K562 (cell line): ENCODE measurements at regions not wholly inside any gene's neighbourhood (a gene's known extent, or its start where the extent isn't known, plus 50 kb on each side); places are given as distances from the start of the nearest gene placed in this dataset.

Experiments used
- ATAC-seq: fragments of 200-7000 bp; cut with Tn5 transposase; 3 replicates; pipeline ENCODE4 v1.9.1; 2020; ENCODE audit warnings: moderate library complexity
- BruUV-seq: library from RNA; stranded (reverse); fragments of 400-500 nt; replicated peaks from 2 replicates; lab custom pipeline; 2021; lab: Mats Ljungman, UMichigan
- CTCF ChIA-PET: fragments of 300-600 bp; formaldehyde crosslinking; extraction: SDS; loops from one replicate; lab custom pipeline; 2021; ENCODE audit warnings: low intra/inter-chr PET ratio; lab: Yijun Ruan, JAX
- POLR2A ChIA-PET: fragments of 300-600, 350-650 bp; sonication (Branson Sonifier 250); formaldehyde crosslinking; extraction: SDS; loops from one replicate; lab custom pipeline; 2021; ENCODE audit warnings: antibody characterized with exemption, inconsistent platforms; lab: Yijun Ruan, JAX
- DNase-seq, 4 experiments: peaks; one replicate each; pipeline versions ENCODE4 v3.0.0 to v3.0.0-alpha.2; 2011 to 2018; ENCODE audit warnings: low spot score in 3 of 4, mixed read lengths in 3 of 4; ENCODE audit errors: extremely low read depth in 1 of 4
- FAIRE-seq: peaks from 2 replicates; lab custom pipeline; 2011; peaks lifted over from hg19 to GRCh38; lab: Jason Lieb, UNC
- H2AFZ ChIP-seq: 2 replicates; pipeline ENCODE4 v1.6.0; 2011; ENCODE audit warnings: low read depth, low read length, control low read depth, inconsistent platforms
- H3K27ac ChIP-seq: fragments of 200-600 bp; 3 replicates; pipeline ENCODE4 v1.8.0; 2011; ENCODE audit warnings: low read depth, mild to moderate bottlenecking, control low read depth, inconsistent platforms, low read length, moderate library complexity, mixed read lengths; ENCODE audit errors: extremely low read depth
- H3K27me3 ChIP-seq, 2 experiments: fragments of 300-600 bp in 1 of 2; 2 replicates in 1 of 2; 3 replicates in 1 of 2; pipeline versions ENCODE4 v1.6.0 to v1.8.0; 2011; ENCODE audit warnings: inconsistent platforms in 2 of 2, low read length in 2 of 2, mild to moderate bottlenecking in 1 of 2, mixed read lengths in 1 of 2, moderate library complexity in 1 of 2; ENCODE audit not compliant: control insufficient read depth in 2 of 2, insufficient read depth in 2 of 2
- H3K36me3 ChIP-seq: fragments of 300-600 bp; 3 replicates; pipeline ENCODE4 v1.8.0; 2011; ENCODE audit warnings: mild to moderate bottlenecking, low read length, inconsistent platforms; ENCODE audit not compliant: control insufficient read depth, insufficient read depth
- H3K4me1 ChIP-seq, 2 experiments: fragments of 200-600 bp in 1 of 2; replicated peaks in 1 of 2; 2 replicates in 1 of 2; 3 replicates in 1 of 2; pipeline versions ENCODE4 v1.5.1 to v1.8.0; 2011; ENCODE audit warnings: inconsistent platforms in 2 of 2, low read length in 2 of 2, mild to moderate bottlenecking in 1 of 2, mixed read lengths in 1 of 2, moderate library complexity in 1 of 2; ENCODE audit not compliant: control insufficient read depth in 2 of 2, insufficient read depth in 2 of 2
- H3K4me2 ChIP-seq: 2 replicates; pipeline ENCODE4 v1.6.1; 2011; ENCODE audit warnings: low read length, control low read depth, inconsistent platforms, mixed read lengths; ENCODE audit not compliant: insufficient read depth
- H3K4me3 ChIP-seq: fragments of 200-600 bp; sonication (generic), shearing (Covaris generic); 2 replicates; pipeline ENCODE4 v1.5.1; 2016; ENCODE audit warnings: control low read depth, inconsistent platforms
- H3K79me2 ChIP-seq: fragments of 200-600 bp; 3 replicates; pipeline ENCODE4 v1.8.0; 2011; ENCODE audit warnings: low read length, inconsistent platforms; ENCODE audit not compliant: control insufficient read depth, insufficient read depth
- H3K9ac ChIP-seq, 2 experiments: 2 replicates each; pipeline versions ENCODE4 v1.6.0 to v1.6.1; 2011; ENCODE audit warnings: low read depth in 2 of 2, low read length in 2 of 2, control low read depth in 1 of 2, inconsistent platforms in 1 of 2, mild to moderate bottlenecking in 1 of 2, mixed read lengths in 1 of 2; ENCODE audit not compliant: insufficient read depth in 1 of 2
- H3K9me1 ChIP-seq: one replicate; pipeline ENCODE4 v1.6.0; 2011; ENCODE audit warnings: inconsistent platforms, mild to moderate bottlenecking, low read length, moderate library complexity; ENCODE audit not compliant: control insufficient read depth, insufficient read depth
- H3K9me3 ChIP-seq: replicated peaks from 2 replicates; pipeline ENCODE4 v1.5.1; 2011; ENCODE audit warnings: low read depth, low read length, inconsistent platforms; ENCODE audit not compliant: control insufficient read depth, insufficient read depth
- H4K20me1 ChIP-seq: replicated peaks from 2 replicates; pipeline ENCODE4 v1.6.1; 2011; ENCODE audit warnings: low read length, inconsistent platforms, mixed read lengths; ENCODE audit not compliant: control insufficient read depth, insufficient read depth
- CSDE1 ChIP-seq, 2 experiments: fragments of 450-650 bp; IDR thresholded peaks; 2 replicates each; pipeline ENCODE4 v1.6.1; 2016; ENCODE audit warnings: mild to moderate bottlenecking in 1 of 2
- ETV1 ChIP-seq: fragments of 450-650 bp; conservative IDR thresholded peaks from 2 replicates; pipeline ENCODE4 v1.6.1; 2016; ENCODE audit warnings: missing genetic modification characterization, control low read depth, low read depth, missing compliant biosample characterization
- GTF2A2 ChIP-seq: IDR thresholded peaks from 2 replicates; pipeline ENCODE4 v1.6.1; 2016; ENCODE audit warnings: mild to moderate bottlenecking, missing genetic modification characterization, missing compliant biosample characterization
- HMGXB4 ChIP-seq: sonication (generic); formaldehyde crosslinking; IDR thresholded peaks from 2 replicates; pipeline ENCODE4 v1.8.1; 2023; ENCODE audit warnings: mild to moderate bottlenecking, missing genetic modification reagents
- MAFK ChIP-seq: IDR thresholded peaks from 2 replicates; pipeline ENCODE4 v1.6.1; 2011; ENCODE audit warnings: low read length, improper control_type of control experiment
- NFYB ChIP-seq: IDR thresholded peaks from 2 replicates; pipeline ENCODE4 v1.6.1; 2011; ENCODE audit warnings: mild to moderate bottlenecking, moderate library complexity; ENCODE audit not compliant: insufficient read length; ENCODE audit errors: extremely low read depth
- PYGO2 ChIP-seq: fragments of 450-650 bp; IDR thresholded peaks from 2 replicates; pipeline ENCODE4 v1.6.1; 2016; ENCODE audit warnings: mild to moderate bottlenecking, missing genetic modification characterization, moderate library complexity, missing compliant biosample characterization
- SMAD1 ChIP-seq: fragments of 150-350 bp; IDR thresholded peaks from 2 replicates; pipeline ENCODE4 v1.6.1; 2014; ENCODE audit warnings: low read length, low read depth; ENCODE audit not compliant: partially characterized antibody
- TRIM24 ChIP-seq, 2 experiments: fragments of 450-650 bp; IDR thresholded peaks; 2 replicates each; pipeline ENCODE4 v1.6.1; 2016
- ZNF124 ChIP-seq: sonication (generic); formaldehyde crosslinking; IDR thresholded peaks from 2 replicates; pipeline ENCODE4 v1.8.1; 2022; ENCODE audit warnings: missing genetic modification reagents
- ZNF282 ChIP-seq: sonication (generic); formaldehyde crosslinking; IDR thresholded peaks from 2 replicates; pipeline ENCODE4 v1.8.1; 2023; ENCODE audit warnings: missing genetic modification reagents
- WGBS: fragments of 100-300 bp; shearing (Covaris generic); methylation state at CpG from one replicate; pipeline ENCODE4 v1.1.6; 2016; ENCODE audit warnings: low coverage, mixed read lengths; ENCODE audit not compliant: insufficient coverage; ENCODE audit errors: missing lambda C conversion rate; 5-methylcytosine and 5-hydroxymethylcytosine counted together
- in situ Hi-C: fragments of 300-500 bp; cut with MboI; formaldehyde crosslinking; loops from 4 replicates; pipeline ENCODE4 v1.15.0; 2018; ENCODE audit warnings: inconsistent platforms, mixed read lengths
- intact Hi-C: fragments of 100-400 bp; cut with micrococcal nuclease; formaldehyde crosslinking; loops from 2 replicates; pipeline ENCODE4 v1.14.2; 2022

DNA sequence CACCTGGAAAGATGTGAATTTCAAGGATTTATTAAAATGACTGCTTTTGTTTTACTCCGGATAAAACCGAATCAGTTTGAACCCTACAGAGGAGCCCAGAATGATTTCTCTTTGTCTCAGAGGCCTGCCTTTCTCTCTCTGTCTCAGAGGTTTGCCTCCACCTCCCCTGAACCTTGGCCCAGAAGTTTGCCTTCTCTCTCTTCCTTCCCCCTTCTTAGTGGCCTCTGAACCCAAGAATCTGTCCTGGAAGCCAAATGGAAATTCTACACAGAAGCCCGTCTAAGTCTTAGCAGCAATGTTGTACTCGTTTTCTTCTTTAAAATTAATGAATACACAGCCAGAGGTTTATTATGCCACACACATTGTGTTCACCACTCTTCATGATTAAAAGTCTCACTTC, 200.7 kb downstream of the SOCS6 start:
- TF ChIP-seq HMGXB4 (CRISPR knock-in tag) (no peak), NFYB (no peak), PYGO2 (tag) (no peak), ETV1 (tag) (no peak), ZNF282 (CRISPR knock-in tag) (no peak), ZNF124 (CRISPR knock-in tag) (no peak), TRIM24 (IDR thresholded peaks at IDR 0.05) (no peak), CSDE1 (IDR thresholded peaks at IDR 0.05) (no peak), GTF2A2 (tag) (no peak), MAFK (no peak), SMAD1 (no peak)

More for the DNA sequence above, 200.7 kb downstream of the SOCS6 start:
- 0% methylated on average over 4 of the region's 4 CpGs for WGBS
- H3K27me3 ChIP-seq: no peaks in the 10 kb centered on the region
- H4K20me1 ChIP-seq: no peaks in the 10 kb centered on the region
- H3K4me3 ChIP-seq: no peak overlapping the region
- DNase-seq (no peak), FAIRE-seq (no peak), ATAC-seq (no peak)
- intact Hi-C loops: no loop called here
- no TSS peak for BruUV-seq
- no peaks in the 10 kb centered on the region for H3K9me1 ChIP-seq
- H3K4me2 ChIP-seq: no peak overlapping the region
- no peaks in the 10 kb centered on the region for H3K79me2 ChIP-seq
- H2AFZ ChIP-seq: no peak overlapping the region
- H3K27ac ChIP-seq: no peak overlapping the region
- in situ Hi-C loops: no loop called here
- H3K9me3 ChIP-seq: no peaks in the 10 kb centered on the region
- ChIA-PET CTCF (no interaction called here), POLR2A (no interaction called here)
- H3K9ac ChIP-seq: no peak overlapping the region
- no peaks in the 10 kb centered on the region for H3K4me1 ChIP-seq
- no peaks in the 10 kb centered on the region for H3K36me3 ChIP-seq
